ENCODE measurements at regions not wholly inside any gene's neighbourhood (a gene's known extent, or its start where the extent isn't known, plus 50 kb on each side); places are given as distances from the start of the nearest gene placed in this dataset.

DNA sequence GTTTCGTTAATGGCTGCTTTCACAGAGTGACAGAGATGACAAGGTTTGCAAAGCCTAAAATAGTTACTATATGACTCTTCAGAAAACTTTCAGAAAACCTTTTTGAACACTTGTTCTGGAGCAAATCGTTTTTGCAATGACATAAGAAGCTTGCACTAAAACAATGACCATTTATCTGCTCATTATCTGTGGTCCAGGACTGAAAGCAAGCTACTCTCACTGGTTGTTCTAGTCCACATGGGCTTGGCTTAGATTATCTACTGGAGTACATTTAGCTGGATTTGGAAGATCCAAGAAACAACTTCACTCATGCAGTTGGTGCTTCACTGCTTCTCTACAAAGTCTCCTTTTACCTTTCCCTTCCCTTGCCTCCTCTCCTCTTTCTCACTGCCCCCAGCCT lies 1836.4 kb upstream of the AGA start:
- TF ChIP-seq PITX1 (CRISPR knock-in tag; IDR thresholded peaks at IDR 0.05), result no peak
- TF ChIP-seq RBM22 (optimal IDR thresholded peaks at IDR 0.05; ENCODE audit: low read length), result no peak
- TF ChIP-seq CEBPG (CRISPR knock-in tag; IDR thresholded peaks at IDR 0.05), result no peak
- TF ChIP-seq ZFP1 (CRISPR knock-in tag; IDR thresholded peaks at IDR 0.05), result no peak
- no peak for TF ChIP-seq ASH2L (IDR thresholded peaks at IDR 0.05; ENCODE audit: insufficient read length, low read depth, low read length)
- TF ChIP-seq, protein P1, sequence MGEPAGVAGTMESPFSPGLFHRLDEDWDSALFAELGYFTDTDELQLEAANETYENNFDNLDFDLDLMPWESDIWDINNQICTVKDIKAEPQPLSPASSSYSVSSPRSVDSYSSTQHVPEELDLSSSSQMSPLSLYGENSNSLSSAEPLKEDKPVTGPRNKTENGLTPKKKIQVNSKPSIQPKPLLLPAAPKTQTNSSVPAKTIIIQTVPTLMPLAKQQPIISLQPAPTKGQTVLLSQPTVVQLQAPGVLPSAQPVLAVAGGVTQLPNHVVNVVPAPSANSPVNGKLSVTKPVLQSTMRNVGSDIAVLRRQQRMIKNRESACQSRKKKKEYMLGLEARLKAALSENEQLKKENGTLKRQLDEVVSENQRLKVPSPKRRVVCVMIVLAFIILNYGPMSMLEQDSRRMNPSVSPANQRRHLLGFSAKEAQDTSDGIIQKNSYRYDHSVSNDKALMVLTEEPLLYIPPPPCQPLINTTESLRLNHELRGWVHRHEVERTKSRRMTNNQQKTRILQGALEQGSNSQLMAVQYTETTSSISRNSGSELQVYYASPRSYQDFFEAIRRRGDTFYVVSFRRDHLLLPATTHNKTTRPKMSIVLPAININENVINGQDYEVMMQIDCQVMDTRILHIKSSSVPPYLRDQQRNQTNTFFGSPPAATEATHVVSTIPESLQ (CRISPR knock-in tag; conservative IDR thresholded peaks at IDR 0.05), result no peak
- TF ChIP-seq SAFB2 (CRISPR knock-in tag; IDR thresholded peaks at IDR 0.05; ENCODE audit: borderline replicate concordance, low read depth), result no peak
- no peak for TF ChIP-seq SMAD3 (CRISPR knock-in tag; IDR thresholded peaks at IDR 0.05)
- TF ChIP-seq ZZZ3 (CRISPR knock-in tag; IDR thresholded peaks at IDR 0.05; ENCODE audit: borderline replicate concordance), result no peak
- TF ChIP-seq HDAC2 (CRISPR knock-in tag; IDR thresholded peaks at IDR 0.05), result no peak
- TF ChIP-seq THYN1 (CRISPR knock-in tag; IDR thresholded peaks at IDR 0.05; ENCODE audit: borderline replicate concordance, low read depth), result no peak
- TF ChIP-seq HNRNPL (IDR thresholded peaks at IDR 0.05; ENCODE audit: low read depth, low read length), result no peak
- no peak for TF ChIP-seq HOXA3 (CRISPR knock-in tag; IDR thresholded peaks at IDR 0.05)

Data from HepG2 (cell line).